Kidney epithelial cell (primary cell): ENCODE measurements at regions not wholly inside any gene's neighbourhood (a gene's known extent, or its start where the extent isn't known, plus 50 kb on each side); places are given as distances from the start of the nearest gene placed in this dataset.

Experiments
- DNase-seq: peaks from one replicate; pipeline ENCODE4 v3.0.0-alpha.2; 2010; ENCODE audit warnings: low read depth
- H3K27me3 ChIP-seq: 2 replicates; pipeline ENCODE4 v1.6.0; 2011; ENCODE audit warnings: low read length; ENCODE audit not compliant: control insufficient read depth, insufficient read depth
- H3K36me3 ChIP-seq: 2 replicates; pipeline ENCODE4 v1.5.1; 2011; ENCODE audit warnings: low read length; ENCODE audit not compliant: control insufficient read depth, insufficient read depth
- H3K4me3 ChIP-seq: 2 replicates; pipeline ENCODE4 v1.5.1; 2011; ENCODE audit warnings: low read depth, mild to moderate bottlenecking, control low read depth, low read length
- TF ChIP-seq, protein P1 (sequence below): IDR thresholded peaks from 2 replicates; pipeline ENCODE4 v1.5.1; 2011; ENCODE audit warnings: mild to moderate bottlenecking, moderate library complexity, low read length, control low read depth, inconsistent platforms; ENCODE audit not compliant: insufficient read depth, poor library complexity, severe bottlenecking

DNA sequence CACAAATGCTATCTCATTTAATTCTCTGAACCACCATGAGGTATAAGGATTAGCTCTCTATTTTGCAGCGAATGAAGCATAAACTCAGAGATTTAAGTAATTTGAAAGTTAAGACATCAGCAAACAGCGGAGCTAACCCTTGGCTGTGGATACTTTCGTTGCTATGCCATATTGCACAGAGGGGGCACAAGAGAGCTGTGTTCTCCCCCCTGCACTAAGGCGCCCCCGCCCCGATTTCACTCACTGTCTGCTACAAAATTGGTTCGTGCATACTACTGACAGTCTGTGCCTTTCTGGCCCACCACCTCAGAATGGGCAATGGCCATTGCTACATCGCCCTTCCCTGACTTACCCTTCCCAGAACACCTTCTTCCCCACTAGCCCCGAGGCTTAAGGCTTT, 105.7 kb upstream of the OBI1 start:
- Histone ChIP-seq H3K4me3 (no peak overlapping the region), H3K36me3 (no peaks in the 10 kb centered on the region), H3K27me3 (no peaks in the 10 kb centered on the region)
- no peak for DNase-seq
- TF ChIP-seq, protein P1, sequence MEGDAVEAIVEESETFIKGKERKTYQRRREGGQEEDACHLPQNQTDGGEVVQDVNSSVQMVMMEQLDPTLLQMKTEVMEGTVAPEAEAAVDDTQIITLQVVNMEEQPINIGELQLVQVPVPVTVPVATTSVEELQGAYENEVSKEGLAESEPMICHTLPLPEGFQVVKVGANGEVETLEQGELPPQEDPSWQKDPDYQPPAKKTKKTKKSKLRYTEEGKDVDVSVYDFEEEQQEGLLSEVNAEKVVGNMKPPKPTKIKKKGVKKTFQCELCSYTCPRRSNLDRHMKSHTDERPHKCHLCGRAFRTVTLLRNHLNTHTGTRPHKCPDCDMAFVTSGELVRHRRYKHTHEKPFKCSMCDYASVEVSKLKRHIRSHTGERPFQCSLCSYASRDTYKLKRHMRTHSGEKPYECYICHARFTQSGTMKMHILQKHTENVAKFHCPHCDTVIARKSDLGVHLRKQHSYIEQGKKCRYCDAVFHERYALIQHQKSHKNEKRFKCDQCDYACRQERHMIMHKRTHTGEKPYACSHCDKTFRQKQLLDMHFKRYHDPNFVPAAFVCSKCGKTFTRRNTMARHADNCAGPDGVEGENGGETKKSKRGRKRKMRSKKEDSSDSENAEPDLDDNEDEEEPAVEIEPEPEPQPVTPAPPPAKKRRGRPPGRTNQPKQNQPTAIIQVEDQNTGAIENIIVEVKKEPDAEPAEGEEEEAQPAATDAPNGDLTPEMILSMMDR: no peak

DNA sequence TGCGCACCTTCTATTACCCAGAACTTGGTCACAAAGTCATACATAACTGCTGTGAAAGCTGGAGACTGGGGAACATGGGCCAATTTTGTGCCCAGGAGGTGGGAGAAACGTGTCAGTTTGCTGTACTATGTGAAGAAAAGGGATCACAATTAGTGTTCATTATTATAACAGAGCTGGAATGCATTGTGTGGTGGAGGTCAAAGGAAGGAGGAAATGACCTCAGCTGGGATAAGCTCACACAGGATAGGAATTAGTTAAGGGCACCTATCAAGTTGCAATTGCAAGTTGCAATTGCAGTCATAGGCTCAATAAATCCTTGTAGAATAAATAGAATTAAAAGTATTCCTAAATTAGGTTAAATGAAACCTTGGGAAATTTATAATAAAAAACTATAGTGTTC, 103.9 kb upstream of the OBI1 start:
- TF ChIP-seq, protein P1: no peak
- Histone ChIP-seq H3K4me3 (no peak overlapping the region), H3K27me3 (no peaks in the 10 kb centered on the region), H3K36me3 (no peaks in the 10 kb centered on the region)
- no peak for DNase-seq

DNA sequence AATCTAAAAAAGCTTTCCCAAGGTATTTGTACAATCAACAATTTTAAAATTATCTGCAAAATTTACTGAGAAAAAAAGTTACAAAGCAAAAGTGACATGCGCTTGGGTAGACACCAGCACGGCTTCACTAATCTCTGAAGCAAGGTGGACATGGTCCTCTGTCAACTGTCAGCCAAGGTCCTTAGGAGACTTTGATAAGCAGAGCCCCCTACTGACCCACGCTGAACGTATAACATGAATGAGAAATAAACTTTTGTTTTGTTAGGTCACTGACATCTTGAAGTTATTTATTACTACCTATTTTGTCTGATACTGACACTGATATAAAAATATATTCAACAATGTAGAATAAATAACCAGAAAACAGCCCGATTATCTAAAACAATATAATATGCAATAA, 100.7 kb upstream of the OBI1 start:
- Histone ChIP-seq H3K4me3 (no peak overlapping the region), H3K27me3 (no peaks in the 10 kb centered on the region), H3K36me3 (no peaks in the 10 kb centered on the region)
- no peak for DNase-seq
- TF ChIP-seq, protein P1: no peak

DNA sequence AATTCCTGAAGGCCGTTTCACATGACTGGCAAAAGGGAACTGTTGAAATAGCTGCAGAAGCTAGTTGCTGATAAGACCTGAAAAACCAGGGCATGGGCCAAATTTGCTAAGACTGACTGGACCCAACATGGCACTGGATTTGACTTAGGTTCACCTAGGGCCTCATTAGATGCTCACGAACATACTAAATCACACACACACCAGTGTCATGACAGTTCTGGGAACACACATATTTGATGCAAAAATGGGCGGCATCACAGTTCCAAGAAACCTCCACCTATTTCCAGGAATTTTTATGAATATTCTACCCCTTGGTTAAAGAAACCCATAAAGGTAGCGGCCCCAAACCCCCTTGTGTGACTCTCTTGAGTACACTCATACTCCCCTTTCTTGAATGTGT, 99.6 kb upstream of the OBI1 start:
- no peak overlapping the region for H3K4me3 ChIP-seq
- H3K27me3 ChIP-seq: no peaks in the 10 kb centered on the region
- DNase-seq: no peak
- H3K36me3 ChIP-seq: no peaks in the 10 kb centered on the region
- TF ChIP-seq, protein P1: no peak

DNA sequence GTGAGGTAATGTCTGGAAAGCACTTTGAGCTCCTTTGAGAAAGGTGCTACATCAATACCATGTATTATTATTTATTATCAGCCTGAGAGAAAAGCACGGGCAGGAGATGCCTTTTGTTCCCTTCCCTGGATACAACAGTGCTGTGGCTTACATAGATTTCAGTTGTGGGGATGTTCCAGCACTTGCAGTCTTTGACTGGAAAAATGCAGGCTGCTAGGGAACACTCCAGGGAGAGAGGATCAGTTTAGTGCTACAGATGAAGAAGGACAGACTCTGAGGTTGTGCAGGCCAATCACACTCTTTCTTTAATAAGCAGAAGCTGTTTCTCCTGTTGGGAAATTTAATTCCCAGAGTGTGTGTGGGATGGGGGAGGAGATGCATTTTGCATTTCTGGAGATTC, 94.5 kb upstream of the OBI1 start:
- Histone ChIP-seq H3K27me3 (no peaks in the 10 kb centered on the region), H3K36me3 (no peaks in the 10 kb centered on the region), H3K4me3 (no peak overlapping the region)
- TF ChIP-seq, protein P1: no peak
- DNase-seq: no peak

DNA sequence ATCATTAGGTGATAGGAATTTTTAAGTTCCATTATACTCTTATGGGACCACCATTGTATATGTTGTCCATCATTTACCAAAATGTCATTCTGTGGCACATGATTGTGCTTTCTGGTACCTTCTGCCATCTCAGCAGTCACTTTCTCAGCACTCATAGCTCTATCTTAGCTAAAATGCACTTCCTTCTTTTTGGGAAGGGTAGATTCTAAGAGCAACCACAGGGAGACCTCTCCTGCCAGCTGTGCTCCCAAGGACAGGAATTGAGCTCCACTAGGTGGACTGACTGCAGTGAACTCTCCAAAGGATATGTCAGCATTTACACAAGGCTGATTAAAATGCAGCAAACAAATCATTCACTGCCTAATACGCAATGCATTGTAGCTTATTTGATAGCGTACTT, 91.8 kb upstream of the OBI1 start:
- TF ChIP-seq, protein P1: no peak
- Histone ChIP-seq H3K27me3 (no peaks in the 10 kb centered on the region), H3K4me3 (no peak overlapping the region), H3K36me3 (no peaks in the 10 kb centered on the region)
- no peak for DNase-seq
